Neutrophil (primary cell): ENCODE measurements at regions not wholly inside any gene's neighbourhood (a gene's known extent, or its start where the extent isn't known, plus 50 kb on each side); places are given as distances from the start of the nearest gene placed in this dataset.

ENCODE experiments used
- H3K27ac ChIP-seq: fragments of 200-600 bp; sonication (generic); 2 replicates; pipeline ENCODE4 v1.5.1; 2016; ENCODE audit warnings: mild to moderate bottlenecking, moderate library complexity
- H3K27me3 ChIP-seq: fragments of 200-600 bp; sonication (generic); 2 replicates; pipeline ENCODE4 v1.6.0; 2016; ENCODE audit warnings: mild to moderate bottlenecking
- H3K36me3 ChIP-seq: fragments of 200-600 bp; sonication (generic); 2 replicates; pipeline ENCODE4 v1.5.1; 2017
- H3K4me1 ChIP-seq, 2 experiments: fragments of 200-600 bp in 1 of 2; sonication (generic) in 1 of 2; 1 replicate in 1 of 2; 2 replicates in 1 of 2; pipeline versions ENCODE4 v1.5.1 to v1.6.1; 2013 to 2016; ENCODE audit warnings: low read depth in 1 of 2, low read length in 1 of 2, mild to moderate bottlenecking in 1 of 2, moderate library complexity in 1 of 2; ENCODE audit not compliant: control insufficient read depth in 1 of 2, insufficient read depth in 1 of 2
- H3K4me3 ChIP-seq, 2 experiments: fragments of 200-600 bp in 1 of 2; sonication (generic) in 1 of 2; 1 replicate in 1 of 2; 2 replicates in 1 of 2; pipeline ENCODE4 v1.5.1; 2013 to 2016; ENCODE audit warnings: low read depth in 1 of 2, low read length in 1 of 2, mild to moderate bottlenecking in 1 of 2, moderate library complexity in 1 of 2
- H3K9me3 ChIP-seq: fragments of 200-600 bp; sonication (generic); 2 replicates; pipeline ENCODE4 v1.5.1; 2016
- TF ChIP-seq, protein P1 (sequence below): fragments of 200-600 bp; sonication (generic); IDR thresholded peaks from 2 replicates; pipeline ENCODE4 v1.5.1; 2016; ENCODE audit warnings: antibody characterized with exemption

- Histone ChIP-seq H3K4me3 (no peak overlapping the region), H3K36me3 (no peaks in the 10 kb centered on the region), H3K9me3 (no peaks in the 10 kb centered on the region), H3K27ac (no peak overlapping the region), H3K4me1 (no peaks in the 10 kb centered on the region), H3K27me3 (peaks cover 20% of the 10 kb centered on the region)
- TF ChIP-seq, protein P1, sequence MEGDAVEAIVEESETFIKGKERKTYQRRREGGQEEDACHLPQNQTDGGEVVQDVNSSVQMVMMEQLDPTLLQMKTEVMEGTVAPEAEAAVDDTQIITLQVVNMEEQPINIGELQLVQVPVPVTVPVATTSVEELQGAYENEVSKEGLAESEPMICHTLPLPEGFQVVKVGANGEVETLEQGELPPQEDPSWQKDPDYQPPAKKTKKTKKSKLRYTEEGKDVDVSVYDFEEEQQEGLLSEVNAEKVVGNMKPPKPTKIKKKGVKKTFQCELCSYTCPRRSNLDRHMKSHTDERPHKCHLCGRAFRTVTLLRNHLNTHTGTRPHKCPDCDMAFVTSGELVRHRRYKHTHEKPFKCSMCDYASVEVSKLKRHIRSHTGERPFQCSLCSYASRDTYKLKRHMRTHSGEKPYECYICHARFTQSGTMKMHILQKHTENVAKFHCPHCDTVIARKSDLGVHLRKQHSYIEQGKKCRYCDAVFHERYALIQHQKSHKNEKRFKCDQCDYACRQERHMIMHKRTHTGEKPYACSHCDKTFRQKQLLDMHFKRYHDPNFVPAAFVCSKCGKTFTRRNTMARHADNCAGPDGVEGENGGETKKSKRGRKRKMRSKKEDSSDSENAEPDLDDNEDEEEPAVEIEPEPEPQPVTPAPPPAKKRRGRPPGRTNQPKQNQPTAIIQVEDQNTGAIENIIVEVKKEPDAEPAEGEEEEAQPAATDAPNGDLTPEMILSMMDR = no peak
These were observed 112.4 kb upstream of the JAZF1 start for GRCh38 chr7:28292834-28293526.

DNA sequence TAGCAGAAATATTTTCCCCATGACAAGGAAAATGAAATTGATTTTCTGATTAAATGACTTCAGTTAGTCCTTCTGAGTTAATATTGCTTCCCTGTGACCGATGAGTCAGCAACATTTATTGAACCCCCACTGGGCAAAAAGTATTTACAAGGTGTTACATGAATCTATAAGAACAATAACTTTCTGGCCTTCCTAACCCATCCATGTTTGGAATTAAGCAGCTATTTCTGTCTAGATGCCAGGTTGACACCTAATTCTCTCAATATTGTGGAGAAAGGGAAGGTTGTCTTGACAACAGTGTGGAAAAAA is 112.9 kb upstream of the JAZF1 start:
- TF ChIP-seq, protein P1 = no peak
- H3K27ac ChIP-seq = no peak overlapping the region
- peaks cover 20% of the 10 kb centered on the region for H3K27me3 ChIP-seq
- H3K36me3 ChIP-seq = no peaks in the 10 kb centered on the region
- no peak overlapping the region for H3K4me3 ChIP-seq
- H3K9me3 ChIP-seq = no peaks in the 10 kb centered on the region
- no peaks in the 10 kb centered on the region for H3K4me1 ChIP-seq

- Histone ChIP-seq H3K9me3 (no peaks in the 10 kb centered on the region), H3K4me1 (no peaks in the 10 kb centered on the region), H3K36me3 (no peaks in the 10 kb centered on the region), H3K4me3 (no peak overlapping the region), H3K27me3 (peaks cover 21% of the 10 kb centered on the region), H3K27ac (no peak overlapping the region)
- TF ChIP-seq, protein P1 = no peak
These were observed 115.5 kb upstream of the CREB5 start for GRCh38 chr7:28296571-28297483.

- no peaks in the 10 kb centered on the region for H3K36me3 ChIP-seq
- TF ChIP-seq, protein P1 = no peak
- no peaks in the 10 kb centered on the region for H3K4me1 ChIP-seq
- H3K9me3 ChIP-seq = no peaks in the 10 kb centered on the region
- H3K27ac ChIP-seq = no peak overlapping the region
- H3K27me3 ChIP-seq = peaks cover 16% of the 10 kb centered on the region
- no peak overlapping the region for H3K4me3 ChIP-seq
These were observed 114.4 kb upstream of the CREB5 start for GRCh38 chr7:28297801-28298459.

DNA sequence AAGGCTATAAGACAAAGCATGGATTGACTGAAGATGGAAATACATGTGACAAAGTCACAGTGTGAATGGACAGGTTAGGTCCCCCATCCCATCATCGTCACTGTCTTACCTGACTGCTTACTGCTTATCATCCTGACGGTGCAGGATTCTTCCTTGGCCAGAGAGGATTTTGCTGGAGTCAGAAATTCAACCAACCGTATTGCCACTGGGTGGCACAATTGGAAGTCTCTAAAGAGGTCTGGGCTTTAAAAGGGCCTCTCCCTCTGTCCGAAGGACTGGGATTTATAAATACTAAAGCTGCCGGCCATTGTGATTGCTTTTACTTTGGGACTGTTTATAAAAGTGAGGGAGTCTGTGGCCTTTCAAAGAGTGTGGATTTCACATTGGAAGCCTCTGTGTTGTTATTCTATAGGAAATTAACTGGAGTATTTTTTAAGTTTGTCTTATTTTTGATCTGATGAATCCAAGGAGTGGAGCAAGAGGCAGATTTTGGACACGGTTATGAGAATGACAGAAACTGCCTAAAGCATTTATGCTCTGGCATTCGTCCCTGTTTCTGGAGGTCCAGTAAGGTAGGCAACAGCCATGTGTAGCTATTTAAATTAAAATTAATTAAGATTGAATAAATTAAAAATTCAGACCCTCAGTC is 113.3 kb upstream of the CREB5 start:
- Histone ChIP-seq H3K9me3 (no peaks in the 10 kb centered on the region), H3K27me3 (peaks cover 15% of the 10 kb centered on the region), H3K27ac (no peak overlapping the region), H3K4me3 (no peak overlapping the region), H3K36me3 (no peaks in the 10 kb centered on the region), H3K4me1 (no peaks in the 10 kb centered on the region)
- TF ChIP-seq, protein P1 = no peak
